Mesenchymal stem cell (in vitro differentiated cells and primary cell): ENCODE measurements at regions not wholly inside any gene's neighbourhood (a gene's known extent, or its start where the extent isn't known, plus 50 kb on each side); places are given as distances from the start of the nearest gene placed in this dataset.

ENCODE experiments used
- DNase-seq: peaks from one replicate; pipeline ENCODE4 v3.0.0-alpha.2; 2013
- H2AFZ ChIP-seq: one replicate; pipeline ENCODE4 v1.6.1; 2013; ENCODE audit warnings: low read depth, mild to moderate bottlenecking, control low read depth, inconsistent platforms, low read length, moderate library complexity
- H2AK5ac ChIP-seq: 2 replicates; pipeline ENCODE4 v1.6.1; 2013; ENCODE audit warnings: low read length, moderate library complexity, mild to moderate bottlenecking, inconsistent platforms; ENCODE audit not compliant: severe bottlenecking
- H2BK120ac ChIP-seq: one replicate; pipeline ENCODE4 v1.6.1; 2013; ENCODE audit warnings: low read depth, mild to moderate bottlenecking, inconsistent platforms, low read length, moderate library complexity
- H2BK12ac ChIP-seq, 2 experiments: one replicate each; pipeline ENCODE4 v1.6.1; 2013; ENCODE audit warnings: inconsistent platforms in 2 of 2, low read length in 2 of 2, mild to moderate bottlenecking in 2 of 2, moderate library complexity in 2 of 2, control low read depth in 1 of 2
- H2BK15ac ChIP-seq: one replicate; pipeline ENCODE4 v1.6.1; 2013; ENCODE audit warnings: mild to moderate bottlenecking, low read depth, inconsistent platforms; ENCODE audit not compliant: poor library complexity, severe bottlenecking
- H2BK5ac ChIP-seq: 2 replicates; pipeline ENCODE4 v1.6.1; 2013; ENCODE audit warnings: low read depth, mild to moderate bottlenecking, low read length, control low read depth, inconsistent platforms; ENCODE audit not compliant: poor library complexity, severe bottlenecking
- H3K14ac ChIP-seq, 2 experiments: one replicate each; pipeline ENCODE4 v1.6.1; 2013; ENCODE audit warnings: inconsistent platforms in 2 of 2, low read length in 2 of 2, control low read depth in 1 of 2, mild to moderate bottlenecking in 1 of 2, moderate library complexity in 1 of 2
- H3K18ac ChIP-seq, 2 experiments: one replicate each; pipeline ENCODE4 v1.6.1; 2013; ENCODE audit warnings: inconsistent platforms in 2 of 2, low read length in 2 of 2, control low read depth in 1 of 2, low read depth in 1 of 2, mild to moderate bottlenecking in 1 of 2
- H3K23ac ChIP-seq, 2 experiments: one replicate each; pipeline ENCODE4 v1.6.1; 2013; ENCODE audit warnings: inconsistent platforms in 2 of 2, low read length in 2 of 2, mild to moderate bottlenecking in 2 of 2, moderate library complexity in 2 of 2, control low read depth in 1 of 2
- H3K27ac ChIP-seq: 2 replicates; pipeline ENCODE4 v1.5.1; 2013; ENCODE audit warnings: mild to moderate bottlenecking, moderate library complexity, low read length, control low read depth, inconsistent platforms; ENCODE audit not compliant: poor library complexity, severe bottlenecking
- H3K27me3 ChIP-seq, 2 experiments: 2 replicates each; pipeline versions ENCODE4 v1.6.1 to v1.7.0; 2013; ENCODE audit warnings: low read length in 2 of 2, mild to moderate bottlenecking in 2 of 2, moderate library complexity in 2 of 2, control low read depth in 1 of 2, inconsistent platforms in 1 of 2; ENCODE audit not compliant: control insufficient read depth in 1 of 2, insufficient read depth in 1 of 2
- H3K36me3 ChIP-seq, 2 experiments: 2 replicates each; pipeline versions ENCODE4 v1.6.1 to v1.7.0; 2013; ENCODE audit warnings: low read length in 2 of 2, control low read depth in 1 of 2, inconsistent platforms in 1 of 2, low read depth in 1 of 2, mild to moderate bottlenecking in 1 of 2; ENCODE audit not compliant: insufficient read depth in 2 of 2, control insufficient read depth in 1 of 2
- H3K4ac ChIP-seq, 2 experiments: one replicate each; pipeline ENCODE4 v1.6.1; 2013; ENCODE audit warnings: inconsistent platforms in 2 of 2, low read length in 2 of 2, mild to moderate bottlenecking in 2 of 2, moderate library complexity in 2 of 2, control low read depth in 1 of 2, low read depth in 1 of 2
- H3K4me1 ChIP-seq: 2 replicates; pipeline ENCODE4 v1.6.1; 2013; ENCODE audit warnings: low read depth, low read length, control low read depth; ENCODE audit not compliant: control insufficient read depth, insufficient read depth
- H3K4me2 ChIP-seq: 2 replicates; pipeline ENCODE4 v1.6.1; 2013; ENCODE audit warnings: low read length, mild to moderate bottlenecking, inconsistent platforms; ENCODE audit not compliant: poor library complexity, severe bottlenecking
- H3K4me3 ChIP-seq, 2 experiments: 2 replicates each; pipeline versions ENCODE4 v1.5.1 to v1.7.0; 2013; ENCODE audit warnings: low read length in 2 of 2, mild to moderate bottlenecking in 2 of 2, control low read depth in 1 of 2, low read depth in 1 of 2; ENCODE audit not compliant: insufficient read depth in 1 of 2
- H3K79me1 ChIP-seq: replicated peaks from 2 replicates; pipeline ENCODE4 v1.6.1; 2013; ENCODE audit warnings: mild to moderate bottlenecking, control low read depth, low read length, inconsistent platforms; ENCODE audit not compliant: poor library complexity, severe bottlenecking
- H3K9ac ChIP-seq: 2 replicates; pipeline ENCODE4 v1.7.0; 2013; ENCODE audit warnings: mild to moderate bottlenecking, low read length, moderate library complexity
- H3K9me3 ChIP-seq: 2 replicates; pipeline ENCODE4 v1.7.0; 2013; ENCODE audit warnings: mild to moderate bottlenecking, low read length; ENCODE audit not compliant: control insufficient read depth
- H4K8ac ChIP-seq: one replicate; pipeline ENCODE4 v1.6.1; 2013; ENCODE audit warnings: inconsistent platforms, mild to moderate bottlenecking, low read length, moderate library complexity
- H4K91ac ChIP-seq: one replicate; pipeline ENCODE4 v1.6.1; 2013; ENCODE audit warnings: mild to moderate bottlenecking, low read length, inconsistent platforms
- WGBS: methylation state at CpG from one replicate; pipeline ENCODE4 v1.1.7; 2013; ENCODE audit warnings: mixed read lengths; 5-methylcytosine and 5-hydroxymethylcytosine counted together

- H2AK5ac ChIP-seq, result no peak overlapping the region
- no peak overlapping the region for H3K4me3 ChIP-seq
- H3K4me2 ChIP-seq, result no peak overlapping the region
- no peak overlapping the region for H3K23ac ChIP-seq
- H2BK120ac ChIP-seq, result no peak overlapping the region
- no peak overlapping the region for H2BK15ac ChIP-seq
- H3K27ac ChIP-seq, result peak overlapping the region; percentile 26
- no peak overlapping the region for H4K8ac ChIP-seq
- no peak overlapping the region for H2BK5ac ChIP-seq
- H2BK12ac ChIP-seq, result no peak overlapping the region
- no peaks in the 10 kb centered on the region for H3K79me1 ChIP-seq
- no peaks in the 10 kb centered on the region for H3K9me3 ChIP-seq
- no peak overlapping the region for H3K18ac ChIP-seq
- DNase-seq, result peak; percentile 7
- H2AFZ ChIP-seq, result no peak overlapping the region
- H3K4me1 ChIP-seq, result no peaks in the 10 kb centered on the region
- H3K27me3 ChIP-seq, result no peaks in the 10 kb centered on the region
- H3K36me3 ChIP-seq, result no peaks in the 10 kb centered on the region
- no peak overlapping the region for H3K14ac ChIP-seq
- H3K4ac ChIP-seq, result no peak overlapping the region
- H4K91ac ChIP-seq, result no peak overlapping the region
- H3K9ac ChIP-seq, result no peak overlapping the region
These were observed 129.1 kb upstream of the PPFIA2 start for GRCh38 chr12:81888106-81888740.

GRCh38 chr12:81874586-81874985, 115.4 kb upstream of the PPFIA2 start:
- H3K4me1 ChIP-seq, result no peaks in the 10 kb centered on the region
- H2AFZ ChIP-seq, result no peak overlapping the region
- H2BK120ac ChIP-seq, result no peak overlapping the region
- no peak overlapping the region for H2BK5ac ChIP-seq
- H3K4me2 ChIP-seq, result no peak overlapping the region
- H3K4me3 ChIP-seq, result no peak overlapping the region
- no peak overlapping the region for H3K4ac ChIP-seq
- H2AK5ac ChIP-seq, result no peak overlapping the region
- H2BK12ac ChIP-seq, result no peak overlapping the region
- no peak overlapping the region for H4K8ac ChIP-seq
- H3K79me1 ChIP-seq, result no peaks in the 10 kb centered on the region
- H3K9me3 ChIP-seq, result no peaks in the 10 kb centered on the region
- no peak overlapping the region for H3K9ac ChIP-seq
- H3K27me3 ChIP-seq, result no peaks in the 10 kb centered on the region
- WGBS, result 89% methylated on average over 1 of the region's 2 CpGs
- no peak overlapping the region for H3K27ac ChIP-seq
- H4K91ac ChIP-seq, result no peak overlapping the region
- no peak overlapping the region for H2BK15ac ChIP-seq
- no peak overlapping the region for H3K23ac ChIP-seq
- H3K14ac ChIP-seq, result no peak overlapping the region
- H3K18ac ChIP-seq, result no peak overlapping the region
- DNase-seq, result no peak
- no peaks in the 10 kb centered on the region for H3K36me3 ChIP-seq

DNA sequence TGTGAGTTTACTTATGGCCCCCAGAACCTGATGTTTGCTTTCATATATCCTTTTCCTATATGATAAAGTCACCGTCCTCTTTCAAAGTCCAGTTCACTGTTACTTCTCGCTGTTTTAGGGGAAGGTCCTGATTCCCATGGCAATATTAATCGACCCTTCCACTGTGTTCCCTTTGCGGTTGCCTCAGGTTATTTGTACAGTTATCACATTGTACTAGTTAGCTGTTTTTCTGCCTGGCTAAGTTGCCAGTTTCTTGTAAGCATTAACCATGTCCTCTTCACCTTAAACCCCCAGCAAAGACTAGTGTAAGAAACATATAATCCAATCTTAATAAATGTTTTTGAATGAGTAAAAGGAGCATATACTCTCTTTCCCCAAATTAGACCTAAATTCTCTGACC, 115.0 kb upstream of the PPFIA2 start:
- Histone ChIP-seq H3K9ac (no peak overlapping the region), H3K4ac (no peak overlapping the region), H3K4me2 (no peak overlapping the region), H3K4me3 (no peak overlapping the region), H2BK5ac (no peak overlapping the region), H2AK5ac (no peak overlapping the region), H2BK15ac (no peak overlapping the region), H2AFZ (no peak overlapping the region), H3K27ac (no peak overlapping the region), H3K18ac (no peak overlapping the region), H3K79me1 (no peaks in the 10 kb centered on the region), H3K4me1 (no peaks in the 10 kb centered on the region), H2BK120ac (no peak overlapping the region), H3K9me3 (no peaks in the 10 kb centered on the region), H4K8ac (no peak overlapping the region), H3K36me3 (no peaks in the 10 kb centered on the region), H3K14ac (no peak overlapping the region), H2BK12ac (no peak overlapping the region), H3K27me3 (no peaks in the 10 kb centered on the region), H3K23ac (no peak overlapping the region), H4K91ac (no peak overlapping the region)
- DNase-seq, result no peak
- WGBS, result 80% methylated on average over 4 of the region's 4 CpGs

- Histone ChIP-seq H3K27me3 (no peaks in the 10 kb centered on the region), H3K79me1 (no peaks in the 10 kb centered on the region), H2BK120ac (no peak overlapping the region), H3K9ac (no peak overlapping the region), H3K14ac (no peak overlapping the region), H2AK5ac (no peak overlapping the region), H3K4me3 (no peak overlapping the region), H3K27ac (no peak overlapping the region), H4K91ac (no peak overlapping the region), H3K9me3 (no peaks in the 10 kb centered on the region), H2AFZ (no peak overlapping the region), H3K4me1 (no peaks in the 10 kb centered on the region), H2BK15ac (no peak overlapping the region), H2BK12ac (no peak overlapping the region), H3K4ac (no peak overlapping the region), H3K23ac (no peak overlapping the region), H3K4me2 (no peak overlapping the region), H2BK5ac (no peak overlapping the region), H4K8ac (no peak overlapping the region), H3K18ac (no peak overlapping the region), H3K36me3 (no peaks in the 10 kb centered on the region)
- DNase-seq, result no peak
- no CpG with 5 or more reads among the region's 1 CpG for WGBS
These were observed 113.2 kb upstream of the PPFIA2 start for GRCh38 chr12:81872400-81872799.
